GM12801 (cell line): ENCODE measurements at regions not wholly inside any gene's neighbourhood (a gene's known extent, or its start where the extent isn't known, plus 50 kb on each side); places are given as distances from the start of the nearest gene placed in this dataset.

Source experiments
- CTCF ChIP-seq: IDR thresholded peaks from one replicate; pipeline ENCODE4 v1.5.1; 2011; ENCODE audit warnings: control low read depth; ENCODE audit not compliant: insufficient read length; ENCODE audit errors: extremely low read depth

GRCh38 chr14:87170179-87170578 lies 822.8 kb downstream of the GALC start:
- TF ChIP-seq CTCF, result no peak

GRCh38 chr14:87169362-87169761 lies 823.6 kb downstream of the GALC start:
- no peak for TF ChIP-seq CTCF

GRCh38 chr14:87161502-87161901 lies 831.5 kb downstream of the GALC start:
- TF ChIP-seq CTCF, result no peak

GRCh38 chr14:87160989-87161388 lies 832.0 kb downstream of the GALC start:
- TF ChIP-seq CTCF, result no peak

GRCh38 chr14:87158283-87158682 lies 834.7 kb downstream of the GALC start:
- no peak for TF ChIP-seq CTCF

GRCh38 chr14:87156878-87157277 lies 836.1 kb downstream of the GALC start:
- no peak for TF ChIP-seq CTCF

GRCh38 chr14:87155856-87156488 lies 837.0 kb downstream of the GALC start:
- TF ChIP-seq CTCF, result no peak

- TF ChIP-seq CTCF, result no peak
Observed at GRCh38 chr14:87153901-87154300, 839.1 kb downstream of the GALC start.
